Tongue (tissue), 1 donor: ENCODE measurements at regions not wholly inside any gene's neighbourhood (a gene's known extent, or its start where the extent isn't known, plus 50 kb on each side); places are given as distances from the start of the nearest gene placed in this dataset.
"Not testable (repeated sequence)": the region's sequence is repeated elsewhere in the genome, so short reads cannot be mapped to it uniquely, and the experiment has no call there.

ENCODE experiments used
- DNase-seq: peaks from one replicate; pipeline ENCODE4 v3.0.0-alpha.2; 2015

DNA sequence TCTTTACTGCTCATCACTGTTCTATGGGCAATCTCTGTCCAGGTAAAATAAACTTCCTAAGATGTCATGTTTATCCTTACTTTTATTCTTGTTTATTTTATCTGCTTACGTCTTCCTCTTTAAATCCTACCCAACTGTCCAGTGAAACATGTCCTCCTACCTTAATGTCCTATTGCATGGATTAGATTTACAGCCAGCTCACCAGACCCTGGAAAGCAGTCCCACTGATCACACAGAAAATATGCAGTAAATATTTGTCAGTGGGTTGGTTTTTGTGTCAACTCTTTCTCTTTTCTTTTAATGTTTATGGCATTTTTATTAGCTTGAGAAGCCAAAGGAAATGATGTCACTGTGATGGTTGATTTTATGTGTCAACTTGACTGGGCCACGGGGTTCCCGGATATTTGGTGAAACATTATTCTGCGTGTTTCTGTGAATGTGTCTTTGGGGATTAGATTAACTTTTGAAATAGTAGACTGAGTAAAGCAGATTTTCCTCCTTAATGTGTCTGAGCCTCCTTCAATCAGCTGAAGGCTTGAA, 258.3 kb downstream of the SRGAP2C start:
- DNase-seq = no peak

DNA sequence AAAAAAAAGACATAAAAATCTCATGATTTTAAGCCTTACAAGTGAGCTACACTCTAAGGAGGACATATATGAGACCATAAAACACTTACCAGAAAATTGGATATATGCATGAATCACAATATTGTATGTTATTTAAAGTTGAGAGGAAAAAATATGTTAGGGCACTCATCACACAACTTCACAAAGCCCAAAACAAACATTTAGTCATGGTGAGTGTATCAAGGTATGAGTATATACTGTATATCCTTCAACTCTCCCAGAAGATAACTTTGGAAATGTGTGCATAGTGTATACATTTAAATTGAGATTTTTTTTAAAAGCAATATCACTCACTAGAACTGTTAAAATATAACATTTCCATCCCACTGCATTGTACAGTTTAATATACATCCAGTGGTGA, 259.3 kb downstream of the SRGAP2C start:
- DNase-seq = no peak

GRCh38 chr1:121445679-121446078, 260.9 kb downstream of the SRGAP2C start:
- DNase-seq = no peak

DNA sequence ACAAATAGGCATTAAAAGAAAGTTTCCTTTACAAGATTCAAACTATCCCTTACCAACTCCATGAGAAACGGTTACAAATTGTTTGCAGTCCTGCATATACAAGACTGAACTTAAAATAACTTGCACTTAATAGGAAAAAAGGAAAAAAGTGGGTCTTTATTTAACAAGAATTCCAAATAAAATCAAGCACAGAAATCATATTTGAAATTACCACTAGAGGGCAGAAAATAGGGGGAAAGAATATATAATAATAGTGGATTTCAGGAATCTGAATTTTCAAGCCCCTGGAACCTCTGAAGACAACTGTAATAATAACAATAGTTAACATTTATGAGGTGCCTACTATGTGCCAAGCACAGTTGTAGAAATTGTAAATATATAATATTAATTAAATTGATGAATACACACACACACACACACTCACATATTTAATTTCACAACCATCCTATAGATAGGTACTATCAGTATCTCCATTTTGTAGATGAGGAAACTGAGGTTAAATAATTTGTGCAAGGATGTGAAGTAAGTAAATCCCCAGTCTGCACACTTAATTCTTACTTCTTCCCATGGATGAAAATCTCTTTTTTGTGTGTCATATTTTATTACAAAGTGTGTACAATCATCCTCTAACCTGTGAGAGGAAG, 262.6 kb downstream of the SRGAP2C start:
- peak; percentile 4 for DNase-seq

- DNase-seq = not testable (repeated sequence)
These were observed 263.3 kb downstream of the SRGAP2C start for GRCh38 chr1:121448064-121448463.

DNA sequence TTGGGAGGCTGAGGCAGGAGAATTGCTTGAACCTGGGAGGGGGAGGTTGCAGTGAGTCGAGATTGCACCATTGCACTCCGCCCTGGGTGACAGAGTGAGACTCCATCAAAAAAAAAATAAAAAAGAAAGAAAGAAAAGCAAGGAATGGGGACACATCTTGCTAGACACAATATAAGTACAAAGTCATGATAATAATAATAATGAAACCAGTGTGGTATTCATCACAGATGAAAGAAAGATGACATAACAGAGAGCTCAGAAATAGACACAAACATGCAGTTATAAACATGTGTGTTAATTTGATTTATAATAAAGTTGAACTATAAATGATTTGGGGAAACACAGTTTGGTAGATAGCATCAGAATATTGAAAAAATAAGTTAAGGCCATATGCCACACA, 264.1 kb downstream of the SRGAP2C start:
- DNase-seq = no peak

DNA sequence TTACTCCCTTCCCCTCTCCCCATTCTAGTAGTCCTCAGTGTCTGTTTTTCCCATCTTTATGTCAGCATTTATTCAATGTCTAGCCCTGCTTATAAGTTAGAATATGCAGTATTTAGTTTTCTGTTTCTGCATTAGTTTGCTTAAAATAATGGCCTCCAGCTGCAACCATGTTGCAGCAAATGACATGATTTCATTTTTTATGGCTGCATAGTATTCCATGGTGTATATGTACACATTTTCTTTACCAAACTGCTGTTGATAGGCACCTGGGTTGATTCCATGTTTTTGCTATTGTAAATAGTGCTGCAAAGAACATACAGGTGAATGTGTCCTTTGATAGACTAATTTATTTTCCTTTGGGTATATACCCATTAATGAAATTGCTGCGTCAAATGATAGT, 267.7 kb downstream of the SRGAP2C start:
- no peak for DNase-seq

DNA sequence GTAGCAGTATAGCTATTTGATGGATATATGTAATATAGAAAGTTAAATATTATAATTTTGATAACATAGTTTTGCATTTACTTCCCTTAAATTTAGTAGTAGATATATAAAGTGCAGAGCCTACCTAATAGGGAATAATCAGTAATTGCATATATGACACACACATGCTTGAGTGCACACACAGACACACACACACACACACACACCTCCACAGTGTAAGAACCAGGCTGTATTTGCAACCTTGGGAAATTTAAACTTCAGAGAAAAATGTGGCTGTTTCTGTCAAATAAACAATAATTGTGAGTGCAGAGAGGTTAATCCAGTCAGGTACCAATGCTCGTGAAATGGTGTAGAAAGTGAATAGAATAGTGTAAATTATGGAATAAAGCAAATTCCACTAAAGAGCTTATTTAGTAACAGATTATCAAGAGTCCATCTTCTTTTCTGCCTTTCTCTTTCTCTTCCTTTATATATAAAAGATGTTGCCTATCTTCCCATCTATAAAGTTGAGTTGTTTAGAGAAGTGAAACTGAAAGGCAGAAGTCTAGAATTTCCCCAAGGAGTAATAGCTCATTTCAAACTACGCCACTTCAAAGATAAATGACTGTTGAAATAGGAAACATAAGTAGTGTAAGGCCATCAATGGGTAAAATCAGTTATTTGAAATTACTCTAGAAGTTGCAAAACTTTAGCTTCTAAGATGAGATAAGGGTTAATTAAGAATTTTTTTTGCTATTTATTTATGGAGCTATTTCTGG, 273.7 kb downstream of the SRGAP2C start:
- DNase-seq = no peak

- no peak for DNase-seq
These were observed 274.5 kb downstream of the SRGAP2C start for GRCh38 chr1:121459235-121459634.

DNA sequence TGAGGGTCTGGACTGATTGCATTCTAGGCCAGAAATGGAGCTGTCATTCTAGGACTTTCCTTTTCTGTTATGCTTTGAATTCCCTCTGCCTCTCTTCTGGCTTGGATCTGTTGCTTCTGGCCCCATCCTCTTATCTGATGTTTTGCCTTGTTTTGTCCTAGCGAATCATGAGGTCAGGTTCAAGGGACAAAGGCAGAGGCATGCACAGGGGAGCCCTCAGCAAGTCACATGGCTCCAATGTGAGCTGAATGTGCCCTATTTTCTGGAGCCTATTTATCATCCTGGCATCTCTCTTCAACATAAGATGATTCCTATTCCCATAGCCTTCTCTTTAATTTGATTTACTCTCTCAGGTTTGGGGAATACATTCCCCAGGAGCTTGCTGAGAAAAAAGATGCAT, 284.6 kb downstream of the SRGAP2C start:
- not testable (repeated sequence) for DNase-seq

DNA sequence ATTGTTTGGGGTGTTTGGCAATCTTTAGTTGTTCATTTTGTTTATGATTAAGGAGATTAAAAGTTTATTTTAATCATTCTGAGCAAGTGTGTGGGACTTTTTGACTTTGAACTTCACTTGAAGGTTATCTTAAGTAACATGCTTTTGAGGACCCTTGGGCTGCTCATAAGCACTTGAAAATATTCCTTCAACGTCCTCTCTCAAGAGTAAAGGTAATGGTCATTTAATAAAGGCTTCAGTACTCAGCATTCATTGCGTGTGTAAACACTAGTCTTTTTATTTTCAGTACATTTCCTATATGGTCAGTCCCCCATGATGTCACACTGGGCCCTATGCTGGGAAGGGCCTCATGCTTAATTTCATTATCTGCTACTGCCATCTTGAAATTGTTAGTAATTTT, 285.6 kb downstream of the SRGAP2C start:
- not testable (repeated sequence) for DNase-seq

DNA sequence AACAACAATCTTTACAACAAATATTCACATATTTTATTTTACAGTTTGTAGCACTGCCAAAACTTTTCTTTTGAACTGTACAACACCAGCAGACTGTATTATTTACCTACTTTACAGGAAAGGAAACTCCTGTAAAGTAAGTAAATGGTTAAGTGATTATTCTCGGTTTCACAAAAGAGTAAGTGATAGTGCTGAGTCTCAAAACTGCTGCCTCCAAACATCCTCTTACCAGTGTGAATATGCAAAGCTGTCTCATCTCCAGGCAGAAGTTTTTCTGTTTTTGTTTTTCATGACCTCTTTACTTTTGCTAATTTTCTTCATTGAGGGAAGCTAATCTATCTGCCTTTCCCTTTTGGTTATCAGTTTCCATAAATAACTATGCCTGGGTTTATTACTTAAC, 286.7 kb downstream of the SRGAP2C start:
- DNase-seq = no peak

GRCh38 chr1:121472017-121472416, 287.2 kb downstream of the SRGAP2C start:
- no peak for DNase-seq

GRCh38 chr1:121483234-121483633, 298.5 kb downstream of the SRGAP2C start:
- DNase-seq = no peak

DNA sequence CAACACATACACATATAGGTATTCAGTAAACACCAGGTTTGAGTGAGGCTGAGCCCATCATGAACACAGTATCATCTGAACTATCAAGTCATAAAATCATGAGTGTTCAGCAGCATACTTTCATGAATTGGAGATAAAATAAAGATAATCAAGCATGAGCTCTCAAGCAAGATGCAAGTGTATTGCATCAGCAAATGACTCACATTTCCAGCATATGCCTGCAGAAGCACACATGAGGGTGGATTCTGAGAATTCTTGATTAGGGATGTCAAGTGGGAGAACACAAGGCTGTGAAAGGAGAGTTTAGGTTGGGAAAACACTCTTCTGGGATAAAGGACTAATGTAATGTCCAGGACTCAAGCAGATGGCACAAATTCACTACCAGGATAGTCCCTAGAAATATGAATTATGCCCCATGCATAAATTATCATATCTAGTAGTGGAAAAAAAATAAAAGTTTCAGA, 299.2 kb downstream of the SRGAP2C start:
- DNase-seq = no peak

GRCh38 chr1:121494796-121495195, 310.0 kb downstream of the SRGAP2C start:
- DNase-seq = not testable (repeated sequence)

GRCh38 chr1:121511455-121511854, 326.7 kb downstream of the SRGAP2C start:
- not testable (repeated sequence) for DNase-seq

DNA sequence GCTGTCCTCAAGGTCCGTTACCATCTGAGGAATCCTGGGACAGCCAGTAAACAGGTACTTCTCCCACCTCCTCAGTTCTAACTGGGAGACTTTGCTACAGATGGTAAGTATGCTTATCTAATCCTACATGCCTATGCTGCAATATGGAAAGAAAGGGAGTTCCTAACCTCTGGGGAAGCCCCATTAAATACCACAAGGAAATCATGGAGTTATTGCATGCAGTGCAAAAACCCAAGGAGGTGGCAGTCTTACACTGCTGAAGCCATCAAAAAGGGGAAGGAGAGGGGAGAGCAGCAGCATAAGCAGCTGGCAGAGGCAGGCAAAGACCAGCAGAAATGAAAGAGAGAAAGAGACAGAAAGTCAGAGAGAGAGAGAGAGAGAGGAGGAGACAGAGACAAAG, 327.1 kb downstream of the SRGAP2C start:
- DNase-seq = not testable (repeated sequence)

DNA sequence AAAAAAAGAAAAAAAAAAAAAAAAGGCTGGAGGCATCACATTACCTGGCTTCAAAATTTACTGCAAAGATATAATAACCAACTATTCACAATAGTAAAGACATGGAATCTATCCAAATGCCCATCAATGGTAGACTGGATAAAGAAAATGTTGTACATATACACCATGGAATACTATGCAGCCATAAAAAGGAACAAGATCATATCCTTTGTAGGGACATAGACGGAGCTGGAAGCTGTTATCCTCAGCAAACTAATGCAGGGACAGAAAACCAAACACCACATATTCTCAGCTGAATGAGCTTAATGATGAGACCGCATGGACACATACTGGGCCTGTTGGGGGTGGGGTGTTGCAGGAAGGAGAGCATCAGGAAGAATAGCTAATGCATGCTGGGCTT, 330.5 kb downstream of the SRGAP2C start:
- no peak for DNase-seq

DNA sequence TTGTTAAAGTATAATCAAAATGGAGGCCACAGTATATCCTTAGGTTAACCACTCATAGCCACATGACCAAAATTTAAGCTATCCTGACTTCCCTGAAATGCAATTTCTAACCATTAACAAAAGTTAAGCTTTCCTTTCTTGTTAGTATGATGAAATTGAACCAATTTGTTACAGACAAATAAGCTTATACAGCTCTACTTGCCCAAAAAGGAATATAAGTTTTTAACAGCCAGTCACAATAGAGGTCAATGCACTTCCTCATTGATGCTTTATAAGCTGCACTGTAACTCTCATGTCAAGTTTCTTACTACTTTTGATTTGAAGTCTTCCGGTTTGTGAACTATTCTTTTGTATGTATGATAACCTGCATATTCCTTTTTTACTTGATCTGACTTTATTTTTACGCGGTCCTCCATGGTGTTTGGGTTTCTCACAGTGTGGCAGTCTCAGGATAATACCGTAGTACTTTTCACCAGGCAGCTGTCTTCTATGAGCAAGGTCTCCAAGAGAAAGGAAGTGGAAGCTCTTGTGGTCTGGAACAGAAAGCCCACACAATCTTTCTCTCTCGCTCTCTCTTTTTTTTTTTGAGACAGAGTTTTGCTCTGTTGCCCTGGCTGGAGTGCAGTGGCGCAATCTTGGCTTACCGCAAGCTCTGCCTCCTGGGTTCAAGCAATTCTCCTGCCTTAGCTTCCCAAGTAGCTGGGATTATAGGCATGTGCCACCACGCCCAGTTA, 331.6 kb downstream of the SRGAP2C start:
- peak; percentile 4 for DNase-seq

DNA sequence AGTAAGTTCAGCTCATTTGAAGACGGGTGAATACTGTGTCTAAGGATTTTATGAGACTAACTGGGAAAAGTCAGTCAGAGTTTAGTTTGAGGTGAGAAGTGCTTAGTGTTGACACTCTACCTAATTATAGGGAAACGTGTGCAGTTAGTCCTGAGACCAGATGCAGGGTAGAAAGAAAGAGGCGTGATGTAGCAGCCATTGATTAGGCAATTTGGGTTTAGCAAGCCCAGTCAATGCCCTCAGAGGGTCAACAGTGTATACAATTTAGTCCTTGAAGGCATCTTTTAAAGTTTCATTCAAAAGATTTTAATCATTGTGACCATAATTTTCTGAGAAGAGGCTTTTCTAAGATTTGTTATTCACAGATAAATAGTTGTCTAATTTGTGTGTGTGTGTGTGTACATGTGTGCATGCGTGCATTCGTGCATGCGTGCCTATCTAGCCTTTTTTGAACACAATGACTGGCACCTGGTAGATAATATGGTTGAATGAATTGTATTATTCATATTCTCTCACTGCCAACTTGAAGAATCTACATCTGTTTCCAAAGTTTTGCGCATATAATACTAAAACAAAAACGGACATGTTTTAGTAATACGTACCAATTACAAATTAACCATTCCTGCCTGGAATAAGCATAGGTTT, 332.9 kb downstream of the SRGAP2C start:
- DNase-seq = no peak

DNA sequence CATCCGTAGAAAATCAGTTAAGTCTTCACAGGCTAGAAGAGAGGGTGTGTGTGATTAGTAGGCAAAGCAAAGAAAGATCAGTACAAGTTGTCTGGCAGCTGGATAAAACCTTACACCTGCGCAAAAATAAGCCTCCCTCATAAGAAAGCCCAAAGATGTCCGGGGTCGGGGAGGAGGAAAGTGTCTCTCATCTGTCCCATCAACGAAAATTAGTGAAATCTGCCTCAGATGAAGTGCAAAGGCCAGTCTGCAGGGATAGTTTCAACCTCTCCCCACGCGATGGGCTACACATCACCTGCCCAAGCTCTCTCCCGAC, 333.9 kb downstream of the SRGAP2C start:
- no peak for DNase-seq
